ENCODE measurements at regions not wholly inside any gene's neighbourhood (a gene's known extent, or its start where the extent isn't known, plus 50 kb on each side); places are given as distances from the start of the nearest gene placed in this dataset.

GRCh38 chr10:63806330-63806729 lies 285.1 kb downstream of the REEP3 start:
- peaks cover 7% of the 10 kb centered on the region for H3K9me3 Mint-ChIP-seq (ENCODE audit: insufficient read depth)
- POLR2A ChIA-PET = no interaction called here

GRCh38 chr10:63812501-63812900 lies 291.3 kb downstream of the REEP3 start:
- no peaks in the 10 kb centered on the region for H3K4me1 ChIP-seq (ENCODE audit: control insufficient read depth in 2 of 2, insufficient read depth in 2 of 2, low read length in 2 of 2)
- H3K36me3 ChIP-seq (replicated peaks in 1 of 2; ENCODE audit: control extremely low read depth in 1 of 2, control insufficient read depth in 1 of 2, extremely low read depth in 1 of 2, insufficient read depth in 2 of 2, low read length in 1 of 2) = no peaks in the 10 kb centered on the region
- ChIA-PET CTCF (no interaction called here), POLR2A (no interaction called here)
- H2AFZ ChIP-seq (ENCODE audit: insufficient read depth, low read depth, low read length, poor library complexity, severe bottlenecking) = no peak overlapping the region
- H3K4me2 ChIP-seq (replicated peaks; ENCODE audit: low read depth, low read length, poor library complexity, severe bottlenecking) = no peak overlapping the region
- peaks cover 0 to 3% (median 0%) of the 10 kb centered on the region in 3 donors for H3K9me3 ChIP-seq (ENCODE audit: control extremely low read depth in 1 of 3, control insufficient read depth in 2 of 3, insufficient read depth in 1 of 3, low read length in 2 of 3)
- no peaks in the 10 kb centered on the region for H4K20me1 ChIP-seq (ENCODE audit: control insufficient read depth, insufficient read depth, low read length, poor library complexity, severe bottlenecking)
- no peak for DNase-seq
- no peaks in the 10 kb centered on the region for H3K4me1 Mint-ChIP-seq
- no peak overlapping the region for H3K27ac Mint-ChIP-seq
- H3K27ac ChIP-seq (ENCODE audit: low read length in 2 of 2) = no peak overlapping the region
- no CpG with 5 or more reads among the region's 2 CpGs for WGBS (ENCODE audit: insufficient coverage)
- H3K9ac ChIP-seq (ENCODE audit: low read length) = no peak overlapping the region
- intact Hi-C loops (cut with micrococcal nuclease) = no loop called here
- H3K27me3 ChIP-seq (replicated peaks in 1 of 4; ENCODE audit: control extremely low read depth in 1 of 4, control insufficient read depth in 3 of 4, insufficient read depth in 4 of 4, low read length in 3 of 4) = no peaks in the 10 kb centered on the region
- no peak for TF ChIP-seq CTCF (IDR thresholded peaks at IDR 0.05)
- no peak for TF ChIP-seq EZH2 (IDR thresholded peaks at IDR 0.05; ENCODE audit: borderline replicate concordance, insufficient read depth, low read depth, low read length, poor library complexity, severe bottlenecking)
- no peaks in the 10 kb centered on the region for H3K79me2 ChIP-seq (ENCODE audit: control insufficient read depth, insufficient read depth, low read length)
- H3K27me3 Mint-ChIP-seq = peaks cover 21% of the 10 kb centered on the region
- H3K4me3 ChIP-seq (ENCODE audit: control extremely low read depth in 1 of 5, extremely low read depth in 1 of 5, insufficient read depth in 1 of 5, low read depth in 2 of 5, low read length in 4 of 5) = no peak overlapping the region
- ATAC-seq (ENCODE audit: low read depth) = no peak
- no peak overlapping the region for H3K4me3 Mint-ChIP-seq
- no peaks in the 10 kb centered on the region for H3K9me3 Mint-ChIP-seq (ENCODE audit: insufficient read depth)

More at GRCh38 chr10:63806330-63806729, 285.1 kb downstream of the REEP3 start:
- Histone ChIP-seq H3K36me3 (replicated peaks in 1 of 2; ENCODE audit: control extremely low read depth in 1 of 2, control insufficient read depth in 1 of 2, extremely low read depth in 1 of 2, insufficient read depth in 2 of 2, low read length in 1 of 2) (no peaks in the 10 kb centered on the region), H4K20me1 (ENCODE audit: control insufficient read depth, insufficient read depth, low read length, poor library complexity, severe bottlenecking) (no peaks in the 10 kb centered on the region), H2AFZ (ENCODE audit: insufficient read depth, low read depth, low read length, poor library complexity, severe bottlenecking) (no peak overlapping the region), H3K27ac (ENCODE audit: low read length in 2 of 2) (no peak overlapping the region), H3K4me2 (replicated peaks; ENCODE audit: low read depth, low read length, poor library complexity, severe bottlenecking) (no peak overlapping the region), H3K79me2 (ENCODE audit: control insufficient read depth, insufficient read depth, low read length) (no peaks in the 10 kb centered on the region), H3K27me3 (replicated peaks in 1 of 4; ENCODE audit: control extremely low read depth in 1 of 4, control insufficient read depth in 3 of 4, insufficient read depth in 4 of 4, low read length in 3 of 4) (no peaks in the 10 kb centered on the region), H3K4me3 (ENCODE audit: control extremely low read depth in 1 of 5, extremely low read depth in 1 of 5, insufficient read depth in 1 of 5, low read depth in 2 of 5, low read length in 4 of 5) (no peak overlapping the region), H3K9me3 (ENCODE audit: control extremely low read depth in 1 of 3, control insufficient read depth in 2 of 3, insufficient read depth in 1 of 3, low read length in 2 of 3) (peaks cover 0 to 1% (median 0%) of the 10 kb centered on the region in 3 donors), H3K9ac (ENCODE audit: low read length) (no peak overlapping the region), H3K4me1 (ENCODE audit: control insufficient read depth in 2 of 2, insufficient read depth in 2 of 2, low read length in 2 of 2) (no peaks in the 10 kb centered on the region)
- intact Hi-C loops (cut with micrococcal nuclease) = no loop called here
- CTCF ChIA-PET = no interaction called here
- no CpG with 5 or more reads among the region's 2 CpGs for WGBS (ENCODE audit: insufficient coverage)
- no peaks in the 10 kb centered on the region for H3K4me1 Mint-ChIP-seq
- ATAC-seq (ENCODE audit: low read depth) (no peak), DNase-seq (no peak)
- H3K4me3 Mint-ChIP-seq = no peak overlapping the region
- TF ChIP-seq EZH2 (IDR thresholded peaks at IDR 0.05; ENCODE audit: borderline replicate concordance, insufficient read depth, low read depth, low read length, poor library complexity, severe bottlenecking) (no peak), CTCF (IDR thresholded peaks at IDR 0.05) (no peak)
- H3K27ac Mint-ChIP-seq = no peak overlapping the region
- peaks cover 13% of the 10 kb centered on the region for H3K27me3 Mint-ChIP-seq

Data from B cell (primary cell).